BJ (cell line): ENCODE measurements at regions not wholly inside any gene's neighbourhood (a gene's known extent, or its start where the extent isn't known, plus 50 kb on each side); places are given as distances from the start of the nearest gene placed in this dataset.

Source experiments
- CTCF ChIA-PET: fragments of 350-600 bp; formaldehyde crosslinking; extraction: SDS; loops from one replicate; lab custom pipeline; 2021; ENCODE audit warnings: antibody characterized with exemption, inconsistent platforms; lab: Yijun Ruan, JAX
- POLR2A ChIA-PET: fragments of 300-600 bp; sonication (Branson Sonifier 250); formaldehyde crosslinking; extraction: SDS; loops from one replicate; lab custom pipeline; 2021; ENCODE audit warnings: antibody characterized with exemption; lab: Charles Lee
- DNase-seq: peaks from one replicate; pipeline ENCODE4 v3.0.0-alpha.2; 2011; ENCODE audit warnings: low read depth
- H3K27me3 ChIP-seq: 2 replicates; pipeline ENCODE4 v1.6.0; 2011; ENCODE audit warnings: low read length; ENCODE audit not compliant: control insufficient read depth, insufficient read depth
- H3K36me3 ChIP-seq: 2 replicates; pipeline ENCODE4 v1.5.1; 2011; ENCODE audit warnings: low read length; ENCODE audit not compliant: control insufficient read depth, insufficient read depth
- H3K4me3 ChIP-seq: 2 replicates; pipeline ENCODE4 v1.5.1; 2011; ENCODE audit warnings: low read depth, mild to moderate bottlenecking, control low read depth, low read length
- CTCF ChIP-seq: IDR thresholded peaks from 2 replicates; pipeline ENCODE4 v1.5.1; 2011; ENCODE audit warnings: low read depth, mild to moderate bottlenecking, control low read depth, inconsistent platforms, low read length, moderate library complexity; ENCODE audit not compliant: insufficient read depth

- CTCF ChIA-PET: no interaction called here
- Histone ChIP-seq H3K4me3 (no peak overlapping the region), H3K36me3 (no peaks in the 10 kb centered on the region), H3K27me3 (no peaks in the 10 kb centered on the region)
- DNase-seq: no peak
- TF ChIP-seq CTCF: no peak
- POLR2A ChIA-PET: no interaction called here
Measured at GRCh38 chr6:22621701-22622100, 52.3 kb downstream of the HDGFL1 start.

GRCh38 chr6:22622351-22622750 is 53.0 kb downstream of the HDGFL1 start:
- CTCF ChIA-PET: no interaction called here
- no peak for DNase-seq
- Histone ChIP-seq H3K4me3 (no peak overlapping the region), H3K27me3 (no peaks in the 10 kb centered on the region), H3K36me3 (no peaks in the 10 kb centered on the region)
- POLR2A ChIA-PET: no interaction called here
- TF ChIP-seq CTCF: no peak

- no peak overlapping the region for H3K4me3 ChIP-seq
- POLR2A ChIA-PET: no interaction called here
Measured at GRCh38 chr6:22622813-22623212, 53.4 kb downstream of the HDGFL1 start.

GRCh38 chr6:22627644-22628043 is 58.3 kb downstream of the HDGFL1 start:
- H3K4me3 ChIP-seq: no peak overlapping the region
- H3K27me3 ChIP-seq: no peaks in the 10 kb centered on the region
- no peak for DNase-seq
- TF ChIP-seq CTCF: no peak
- no peaks in the 10 kb centered on the region for H3K36me3 ChIP-seq
- CTCF ChIA-PET: interaction anchor here (0.5 kb wide), 1 partner anchor 50 kb away, joined by 3 read pairs; no protein-coding TSS in a partner anchor
- POLR2A ChIA-PET: no interaction called here

More at GRCh38 chr6:22622813-22623212, 53.4 kb downstream of the HDGFL1 start:
- no peak for TF ChIP-seq CTCF
- CTCF ChIA-PET: no interaction called here
- DNase-seq: no peak
- H3K36me3 ChIP-seq: no peaks in the 10 kb centered on the region
- H3K27me3 ChIP-seq: no peaks in the 10 kb centered on the region

- no peak for DNase-seq
- CTCF ChIA-PET: interaction anchor here (1.0 kb wide), 1 partner anchor 9 kb away, joined by 4 read pairs; no protein-coding TSS in a partner anchor
- POLR2A ChIA-PET: no interaction called here
Measured at GRCh38 chr6:22631091-22631490, 61.7 kb downstream of the HDGFL1 start.

More at GRCh38 chr6:22631091-22631490, 61.7 kb downstream of the HDGFL1 start:
- no peaks in the 10 kb centered on the region for H3K36me3 ChIP-seq
- no peak for TF ChIP-seq CTCF
- no peak overlapping the region for H3K4me3 ChIP-seq
- H3K27me3 ChIP-seq: no peaks in the 10 kb centered on the region
